HTR-8/SVneo (cell line): ENCODE measurements at regions not wholly inside any gene's neighbourhood (a gene's known extent, or its start where the extent isn't known, plus 50 kb on each side); places are given as distances from the start of the nearest gene placed in this dataset.

Experiments used
- DNase-seq: peaks from one replicate; pipeline ENCODE4 v3.0.0; 2011; ENCODE audit warnings: low spot score, mixed read lengths; ENCODE audit not compliant: insufficient read length
- FAIRE-seq: peaks from 2 replicates; lab custom pipeline; 2011; peaks lifted over from hg19 to GRCh38; lab: Jason Lieb, UNC

DNA sequence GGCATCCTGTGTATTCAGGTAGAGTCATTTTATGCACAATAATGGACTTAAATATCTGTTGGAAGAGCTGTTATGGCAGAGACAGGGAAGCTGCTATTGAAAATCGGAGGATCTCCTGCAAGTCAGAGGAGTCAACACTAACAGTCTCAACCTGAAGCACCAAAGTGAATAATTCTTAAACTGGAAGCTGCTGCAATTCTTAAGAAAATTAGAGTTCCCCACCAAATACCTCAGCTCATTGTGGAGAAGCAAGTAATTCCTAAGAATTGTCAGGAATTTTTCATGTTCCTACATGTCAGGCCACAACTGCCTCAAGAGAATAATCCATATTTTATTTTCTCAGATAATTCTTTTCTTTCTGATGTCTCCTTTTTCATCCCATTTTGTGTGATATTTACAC, 892.6 kb upstream of the LCORL start:
- DNase-seq (no peak), FAIRE-seq (no peak)

DNA sequence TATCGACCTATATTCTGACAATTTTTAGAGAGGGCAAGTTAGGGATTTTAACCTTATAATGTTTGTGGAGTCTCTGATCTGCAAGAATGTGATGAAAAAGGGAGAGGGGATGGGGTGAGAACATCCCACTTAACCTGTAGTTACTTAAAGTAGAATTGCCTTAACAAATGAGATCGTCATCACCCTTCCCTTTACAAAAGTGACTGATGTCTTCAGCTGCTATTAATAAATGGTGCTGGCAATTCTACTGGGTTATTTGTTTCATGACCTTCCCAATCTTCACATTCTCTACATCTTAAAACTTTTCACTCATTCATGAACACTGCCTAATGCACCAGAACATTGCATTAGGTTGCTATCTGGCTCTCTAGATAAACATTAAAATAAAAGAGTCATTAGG, 873.4 kb upstream of the LCORL start:
- FAIRE-seq (no peak), DNase-seq (no peak)

DNA sequence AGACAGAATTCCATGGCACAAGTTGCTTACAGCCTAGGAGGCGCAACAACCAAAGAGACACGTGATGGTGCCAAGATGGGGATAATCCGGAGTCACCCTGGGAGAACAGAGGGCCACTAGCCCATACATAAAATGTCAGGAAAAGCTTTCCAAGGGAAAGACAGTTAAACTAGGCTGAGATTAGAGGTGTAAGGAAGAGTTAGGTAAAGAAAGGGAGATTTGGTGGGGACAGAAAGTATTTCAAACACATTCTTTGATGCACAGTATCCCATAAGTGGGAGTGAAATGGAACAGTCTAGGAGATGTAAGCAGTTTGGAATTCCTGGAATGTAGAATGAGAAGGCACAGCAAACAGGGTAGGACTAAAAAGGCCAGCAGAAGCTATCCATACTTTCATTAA, 860.9 kb upstream of the LCORL start:
- FAIRE-seq: peak; percentile 67
- peak; percentile 51 for DNase-seq

DNA sequence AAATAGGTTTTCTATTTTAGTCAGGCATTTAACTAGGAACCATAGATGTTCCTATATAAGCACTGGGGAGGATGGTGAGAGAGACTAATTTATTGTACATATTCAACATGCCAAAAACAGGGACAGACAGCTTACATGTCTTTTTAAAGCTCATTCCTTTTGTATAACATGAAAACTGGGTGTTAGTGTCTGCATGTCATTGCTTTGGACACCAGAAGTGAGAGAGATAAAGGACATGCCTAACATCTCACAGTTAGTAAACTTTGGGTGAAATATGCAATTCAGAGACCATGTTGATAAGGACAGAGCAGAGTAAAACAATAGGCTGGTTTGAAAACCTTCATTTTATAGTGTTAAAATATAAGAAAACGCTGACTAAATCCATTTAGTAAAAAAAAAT, 860.0 kb upstream of the LCORL start:
- DNase-seq (no peak), FAIRE-seq (no peak)

DNA sequence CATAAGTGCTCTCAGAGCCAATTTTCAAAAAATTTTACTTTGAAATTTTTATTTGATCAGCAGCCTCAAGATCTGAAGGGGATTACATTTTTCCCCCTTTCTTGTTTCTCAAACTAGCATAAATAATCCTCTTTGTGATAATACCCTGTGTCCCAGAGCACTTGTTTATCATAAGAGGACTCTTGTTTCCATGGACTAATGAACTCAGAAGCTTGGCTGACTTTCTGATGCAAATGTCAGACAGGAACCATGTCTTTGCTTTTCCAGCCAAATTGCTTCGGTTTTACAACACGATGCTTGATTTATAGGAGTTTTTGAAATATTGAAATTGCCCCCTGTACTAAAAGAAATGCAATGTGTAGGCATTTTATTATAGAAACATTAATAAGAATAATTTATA, 859.3 kb upstream of the LCORL start:
- FAIRE-seq (no peak), DNase-seq (no peak)

DNA sequence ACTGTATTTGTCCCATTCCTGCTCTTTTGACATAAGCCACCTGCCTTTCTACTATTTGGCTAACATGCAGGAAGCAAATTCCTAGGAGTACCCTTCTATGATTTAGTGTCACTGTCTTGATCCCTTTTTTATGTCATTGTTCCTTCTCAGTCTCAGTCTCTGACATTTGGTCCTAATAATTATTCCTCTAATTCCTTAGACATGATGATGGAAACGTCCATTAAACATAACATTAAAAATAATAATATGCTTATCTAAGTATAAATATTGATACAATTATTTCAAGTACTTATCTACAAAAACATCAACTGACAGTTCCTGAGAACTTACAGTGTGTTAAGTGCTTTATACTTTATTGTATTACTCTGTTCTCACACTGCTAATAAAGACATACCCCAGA, 857.0 kb upstream of the LCORL start:
- DNase-seq (no peak), FAIRE-seq (no peak)

DNA sequence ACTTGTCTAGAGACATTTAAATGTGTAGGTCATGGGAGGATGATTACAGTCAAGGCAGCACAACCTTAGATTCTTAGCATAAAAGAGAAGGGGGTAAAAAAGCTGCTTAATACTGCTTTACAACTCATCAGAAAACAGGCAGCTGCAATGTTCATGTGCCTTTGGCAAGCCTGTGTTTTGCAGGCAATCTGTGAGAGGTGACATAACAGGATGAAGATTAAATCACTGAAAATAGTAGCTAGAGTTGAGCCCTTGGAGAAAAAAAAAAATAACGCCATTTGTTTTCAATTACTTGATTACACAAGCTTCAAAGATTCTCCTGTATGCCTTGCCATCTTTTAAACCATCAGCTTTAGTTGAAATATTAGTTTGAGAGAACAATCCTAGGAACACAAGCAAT, 847.6 kb upstream of the LCORL start:
- no peak for FAIRE-seq

DNA sequence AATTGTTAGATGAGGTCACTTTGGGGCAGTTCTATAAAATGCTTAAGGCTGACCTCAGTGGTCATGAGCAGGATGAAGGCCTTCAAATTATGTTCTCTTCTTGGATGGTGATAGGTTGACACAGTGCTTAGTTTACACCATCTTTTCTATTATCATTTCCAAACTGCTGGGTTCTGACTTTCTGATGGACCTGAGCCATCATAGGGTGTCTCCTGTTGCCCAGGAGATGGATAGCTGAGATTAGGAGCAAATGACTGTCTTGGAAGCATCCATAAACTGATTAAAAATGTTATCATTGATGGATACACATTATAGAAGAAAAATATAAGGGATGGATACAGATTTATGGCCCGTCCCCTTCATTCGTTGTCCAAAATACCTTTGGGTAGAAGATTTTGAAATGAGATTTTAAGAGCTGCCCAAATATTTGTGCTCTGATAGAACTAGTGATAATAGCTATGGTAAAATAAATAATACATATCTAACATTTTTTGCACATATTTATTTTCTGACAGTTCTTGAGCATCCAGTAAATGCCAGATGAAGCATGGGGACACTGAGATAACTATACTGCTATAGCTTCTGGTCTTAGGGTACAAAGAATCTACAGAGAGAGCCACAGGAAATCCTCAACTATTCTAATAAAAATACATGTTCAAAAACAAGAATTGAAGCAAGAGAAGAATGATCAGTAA, 839.4 kb upstream of the LCORL start:
- no peak for FAIRE-seq
- DNase-seq: no peak

More for the DNA sequence above, 847.6 kb upstream of the LCORL start:
- DNase-seq: no peak

DNA sequence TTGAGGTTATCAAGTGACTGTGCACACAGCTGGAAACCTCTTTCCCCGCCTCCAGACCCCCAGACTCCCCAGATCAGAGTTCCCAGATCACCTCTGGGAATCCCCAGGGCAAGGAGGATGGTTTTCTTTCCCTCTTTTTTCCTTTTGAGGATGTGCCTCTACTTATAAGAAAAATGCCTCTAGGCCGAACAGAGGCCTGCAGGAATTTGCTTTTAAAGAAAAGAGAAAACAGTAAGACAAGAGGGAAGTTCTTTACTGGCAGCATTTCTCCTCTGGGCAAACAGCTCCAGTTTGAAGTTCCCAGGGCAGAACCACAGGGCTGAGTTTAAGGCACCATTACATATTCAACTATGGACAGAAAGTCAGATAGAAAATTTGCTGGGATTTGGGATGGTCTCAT, 837.9 kb upstream of the LCORL start:
- no peak for FAIRE-seq
- DNase-seq: no peak

DNA sequence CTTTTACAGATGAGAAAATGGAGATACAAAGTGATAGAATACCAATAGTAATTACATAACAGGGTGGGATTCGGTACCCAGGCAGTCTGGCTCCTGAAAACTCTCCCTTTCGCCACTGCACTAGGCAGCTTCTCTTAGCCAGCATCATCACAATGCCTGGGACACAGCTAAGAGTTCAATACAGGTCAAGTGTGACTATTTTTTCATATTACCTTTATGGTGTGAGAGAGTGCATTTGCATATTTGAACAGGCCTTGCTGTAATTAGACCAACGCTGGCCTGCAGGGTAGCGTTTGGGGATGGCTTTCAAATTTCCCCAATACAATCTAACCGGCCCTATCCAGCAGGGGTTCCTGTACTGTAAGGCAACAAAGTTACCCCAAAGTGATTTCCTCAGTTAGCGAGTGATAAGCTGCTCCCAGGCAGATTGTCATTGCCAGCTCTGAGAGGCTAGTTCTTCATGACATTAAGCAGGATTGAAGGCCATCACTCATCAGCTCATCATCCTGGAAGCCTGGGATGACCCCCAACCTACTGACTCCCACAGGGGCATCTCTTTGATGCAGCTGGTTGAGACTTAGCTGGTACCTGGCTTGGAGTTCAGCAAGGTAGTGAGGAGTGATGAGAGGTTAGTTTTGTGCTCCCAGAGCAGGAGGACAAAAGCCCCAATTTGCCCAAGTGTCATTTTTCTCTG, 836.8 kb upstream of the LCORL start:
- FAIRE-seq: no peak
- no peak for DNase-seq

DNA sequence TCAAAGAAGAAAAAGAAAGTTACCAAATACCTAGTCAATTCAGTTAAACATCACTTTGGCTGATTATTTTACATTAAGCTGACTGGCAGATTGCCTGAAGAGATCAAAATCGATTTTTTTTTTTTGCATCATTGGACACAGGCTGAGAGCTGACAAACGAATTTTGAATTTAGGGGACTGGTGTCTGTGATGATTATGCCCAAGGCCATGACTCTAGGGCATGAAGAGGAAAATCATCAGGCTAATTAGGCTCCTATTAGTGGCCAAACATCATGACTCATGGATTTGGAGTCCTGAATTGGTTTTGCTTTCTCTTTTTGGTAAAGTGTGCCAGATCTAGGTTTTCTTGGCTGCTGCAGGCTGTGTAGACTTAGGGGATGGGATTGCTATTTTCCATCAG, 829.3 kb upstream of the LCORL start:
- no peak for FAIRE-seq

DNA sequence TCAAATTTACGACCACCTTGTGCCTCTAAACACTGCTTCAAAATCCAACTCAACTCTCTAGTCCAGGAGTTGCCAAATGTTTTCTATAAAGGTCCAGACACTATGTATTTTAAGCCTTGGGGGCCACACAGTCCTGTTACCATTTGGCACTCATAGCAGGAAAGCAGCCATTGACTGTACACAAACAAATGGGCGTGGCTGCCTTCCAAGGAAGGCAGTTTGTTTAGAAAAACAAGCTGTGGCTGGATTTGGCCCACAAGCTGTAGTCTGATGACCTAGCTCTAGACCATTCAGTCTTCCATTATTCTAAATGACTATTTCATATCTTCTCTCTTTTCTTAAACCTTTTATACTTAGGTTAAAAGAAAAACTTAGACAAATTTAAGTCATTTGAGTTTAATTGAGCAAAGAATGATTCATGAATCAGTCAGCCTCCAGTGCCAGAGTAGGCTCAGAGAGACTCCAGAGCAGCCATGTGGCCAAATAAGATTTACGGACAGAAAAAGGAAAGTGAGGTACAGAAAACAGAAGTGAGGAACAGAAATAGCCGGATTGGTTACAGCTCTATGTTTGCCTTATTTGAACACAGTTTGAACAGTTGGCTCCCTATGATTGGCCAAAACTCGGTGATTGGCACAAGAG, 825.8 kb upstream of the LCORL start:
- FAIRE-seq (no peak), DNase-seq (no peak)

More for the DNA sequence above, 829.3 kb upstream of the LCORL start:
- no peak for DNase-seq

DNA sequence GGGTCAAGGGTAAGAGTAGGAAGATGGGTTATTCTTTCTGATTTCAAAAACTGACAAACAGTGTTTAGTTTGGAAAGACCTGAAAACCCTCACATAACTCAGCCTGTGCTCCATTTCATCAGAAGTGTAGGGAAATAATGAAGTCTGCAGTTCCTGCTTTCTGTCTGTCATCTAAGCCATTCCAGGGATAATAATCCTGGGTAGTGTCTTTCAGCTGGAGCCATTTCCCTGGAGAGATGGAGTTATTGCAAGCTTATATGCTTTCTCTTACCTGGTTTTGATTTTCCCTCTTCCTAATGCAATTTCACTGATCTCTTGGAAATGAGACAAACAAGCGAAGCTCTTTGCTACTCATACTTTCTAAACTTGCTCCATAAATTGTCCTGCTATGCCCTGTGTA, 824.8 kb upstream of the LCORL start:
- FAIRE-seq (no peak), DNase-seq (no peak)

DNA sequence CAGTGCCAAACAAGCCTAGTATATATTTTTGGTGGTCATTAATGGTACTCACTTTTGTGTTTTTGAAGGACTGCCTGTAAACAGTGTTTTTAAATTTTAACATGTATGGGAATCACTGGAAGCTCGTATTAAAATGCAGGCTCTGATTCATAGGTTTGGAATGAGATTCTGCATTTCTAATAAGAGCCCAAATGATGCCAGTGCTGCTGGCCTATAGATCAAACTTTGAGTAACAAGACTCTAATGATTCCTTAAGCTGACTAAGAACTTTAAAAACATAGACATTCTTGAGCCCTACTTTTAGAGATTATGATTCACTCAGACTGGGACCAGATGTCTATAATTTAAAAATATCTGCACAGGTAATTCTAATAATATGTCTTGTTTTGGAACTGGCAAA, 823.2 kb upstream of the LCORL start:
- DNase-seq (no peak), FAIRE-seq (no peak)

DNA sequence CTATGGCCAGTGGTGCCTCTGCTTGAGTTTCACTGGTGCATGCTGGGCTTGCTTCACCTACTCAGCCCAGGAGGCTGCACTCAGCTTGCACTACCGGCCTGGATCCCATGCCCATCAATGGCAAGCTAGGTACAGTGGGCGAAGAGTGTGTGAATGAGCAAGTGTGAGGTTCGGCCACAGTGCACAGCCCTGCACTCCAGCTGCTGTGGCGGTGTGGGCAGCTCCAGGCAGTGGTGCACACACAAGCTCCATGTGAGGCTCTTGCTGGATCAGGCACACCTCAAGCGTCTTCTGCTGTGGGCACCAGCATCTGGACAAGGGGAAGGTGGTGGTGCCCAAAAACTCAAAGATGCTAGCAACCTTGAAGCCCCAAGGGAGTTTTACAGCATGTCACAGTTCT, 820.9 kb upstream of the LCORL start:
- no peak for DNase-seq

DNA sequence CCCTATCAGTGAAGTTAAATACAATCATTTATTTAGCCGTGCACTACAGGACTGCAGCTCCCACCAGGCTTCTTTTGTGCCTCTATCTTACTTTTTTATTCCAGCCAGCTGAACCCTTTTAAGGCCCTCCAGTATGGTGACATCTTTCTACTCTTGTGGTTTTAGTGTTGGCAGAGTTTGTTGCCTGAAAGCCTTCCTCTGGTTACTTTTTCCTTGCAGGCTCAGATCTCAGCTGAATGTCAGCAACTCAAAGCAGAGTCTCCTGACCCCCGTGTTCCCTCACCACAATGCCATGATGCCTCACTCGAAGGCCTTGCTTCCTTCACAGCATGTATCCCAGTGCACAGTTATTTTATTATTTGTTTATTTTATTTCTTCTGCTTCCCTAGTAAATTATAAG, 818.9 kb upstream of the LCORL start:
- DNase-seq: no peak
- FAIRE-seq: no peak

More for the DNA sequence above, 820.9 kb upstream of the LCORL start:
- no peak for FAIRE-seq

DNA sequence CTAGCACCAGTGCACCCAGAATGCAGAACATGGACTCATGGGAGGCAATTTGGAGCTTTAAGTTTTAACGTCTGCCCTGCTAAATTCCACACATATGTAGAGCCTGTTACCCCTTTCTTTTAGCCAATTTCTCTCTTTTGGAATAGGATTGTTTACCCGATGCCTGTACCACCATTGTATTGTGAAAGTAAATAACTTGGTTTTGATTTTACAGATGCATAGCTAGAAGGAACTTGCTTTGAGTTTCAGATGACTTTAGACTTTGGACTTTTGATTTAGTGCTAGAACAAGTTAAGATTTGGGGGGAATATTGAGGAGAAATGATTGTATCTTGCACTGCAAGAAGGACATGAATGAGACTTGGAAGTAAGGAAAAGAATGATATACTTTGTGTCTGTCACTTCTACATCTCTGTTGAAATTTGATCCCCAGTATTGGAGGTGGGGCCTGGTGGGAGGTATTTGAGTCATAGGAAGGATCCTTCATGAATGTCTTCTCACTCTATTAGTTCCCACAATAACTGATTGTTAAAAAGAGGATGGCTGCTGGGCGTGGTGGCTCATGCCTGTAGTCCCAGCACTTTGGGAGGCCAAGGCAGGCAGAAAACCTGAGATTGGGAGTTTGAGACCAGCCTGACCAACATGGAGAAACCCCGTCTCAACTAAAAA, 794.8 kb upstream of the LCORL start:
- FAIRE-seq: no peak
- no peak for DNase-seq

DNA sequence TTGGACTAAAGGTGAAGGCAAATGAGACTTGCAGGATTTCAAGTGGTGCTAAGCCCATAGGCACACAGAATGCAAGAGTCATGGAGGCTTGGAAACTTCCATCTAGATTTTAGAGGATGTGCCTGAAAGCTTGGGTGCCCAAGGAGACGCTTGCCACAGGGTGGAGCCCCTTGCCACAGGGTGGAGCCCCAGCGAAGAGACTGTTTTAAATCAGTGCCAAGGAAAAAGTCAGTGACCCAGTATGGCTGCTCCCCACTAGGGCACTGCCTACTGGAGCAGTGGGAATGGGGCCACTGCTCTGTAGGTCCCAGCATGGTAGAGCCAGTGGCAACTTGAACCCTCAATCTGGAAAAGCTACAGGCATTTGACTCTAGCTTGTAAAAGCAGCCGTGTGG, 794.2 kb upstream of the LCORL start:
- FAIRE-seq (no peak), DNase-seq (peak; percentile 1)

DNA sequence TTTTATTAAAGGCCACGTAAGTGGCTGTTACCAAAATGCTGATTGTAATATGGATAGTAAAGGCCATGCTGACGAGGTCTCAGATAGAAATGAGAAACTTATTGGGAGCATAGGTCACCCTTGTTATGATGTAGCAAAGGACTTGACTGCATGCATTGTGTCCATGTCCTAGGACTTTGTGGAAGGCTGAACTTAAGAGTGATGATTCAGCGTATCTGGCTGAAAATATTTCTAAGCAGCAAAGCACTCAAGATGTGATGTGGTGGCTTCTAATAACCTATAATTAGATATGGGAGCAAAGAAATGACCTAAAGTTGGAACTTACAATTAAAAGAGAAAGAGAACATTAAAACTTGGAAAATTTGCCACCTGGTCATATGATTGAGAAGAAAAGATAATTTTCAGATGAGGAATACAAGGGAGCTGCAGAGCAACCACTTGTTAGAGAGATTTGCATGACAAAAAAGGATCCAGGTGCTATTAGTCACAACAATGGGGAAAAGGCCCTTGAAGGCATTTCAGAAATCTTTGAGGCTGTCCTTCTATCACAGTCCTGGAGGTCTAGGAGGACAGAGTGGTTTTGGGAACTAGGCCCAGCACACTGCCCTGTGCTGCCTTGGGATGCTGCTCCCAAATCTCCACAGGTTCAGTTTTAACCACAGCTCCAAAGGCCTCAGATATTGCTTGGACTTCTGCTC, 793.7 kb upstream of the LCORL start:
- FAIRE-seq (no peak), DNase-seq (no peak)

DNA sequence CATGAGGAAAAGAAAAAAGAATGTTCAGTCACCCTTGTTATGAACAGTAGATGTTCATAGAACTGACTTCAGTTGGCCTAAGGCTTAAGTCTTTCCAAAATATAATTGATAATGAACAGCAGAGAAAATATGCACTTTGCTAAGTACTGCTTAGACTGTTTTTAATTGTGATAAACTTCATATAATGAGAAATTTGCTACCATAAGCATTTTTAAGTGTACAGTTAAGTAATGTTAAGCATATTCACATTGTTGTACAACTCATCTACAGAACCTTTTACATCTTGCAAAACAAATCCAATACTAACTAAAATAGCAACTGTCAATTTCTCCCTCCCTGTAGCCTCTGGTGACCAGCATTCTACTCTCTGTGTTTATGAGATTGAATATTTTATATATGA, 792.2 kb upstream of the LCORL start:
- no peak for DNase-seq
- FAIRE-seq: no peak
